HG03045 (cell line): ENCODE measurements at regions not wholly inside any gene's neighbourhood (a gene's known extent, or its start where the extent isn't known, plus 50 kb on each side); places are given as distances from the start of the nearest gene placed in this dataset.

ENCODE experiments used
- ATAC-seq: cut with Tn5 transposase; IDR thresholded peaks from one replicate; pipeline ENCODE4 v1.9.1; 2021; ENCODE audit warnings: mild to moderate bottlenecking, moderate library complexity; ENCODE audit not compliant: unreplicated experiment

DNA sequence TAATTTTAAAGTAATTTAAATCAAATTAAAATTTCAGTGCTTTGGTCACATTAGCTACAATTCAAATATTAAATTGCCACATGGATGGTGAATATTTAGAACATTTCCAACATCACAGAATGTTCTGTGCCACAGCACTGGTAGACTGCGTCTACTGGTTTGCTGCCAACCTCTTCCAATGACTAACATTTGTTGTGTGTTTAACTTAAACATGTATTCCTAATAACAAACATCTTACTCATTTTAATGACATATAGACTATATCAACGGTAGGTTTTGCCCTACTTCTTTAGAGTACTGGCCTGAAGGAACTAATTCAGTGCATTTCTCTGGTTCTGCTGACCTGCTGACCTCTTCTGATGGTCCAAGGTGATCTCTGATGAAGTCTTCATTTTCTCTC, 157.6 kb downstream of the DCK start:
- ATAC-seq: no peak

DNA sequence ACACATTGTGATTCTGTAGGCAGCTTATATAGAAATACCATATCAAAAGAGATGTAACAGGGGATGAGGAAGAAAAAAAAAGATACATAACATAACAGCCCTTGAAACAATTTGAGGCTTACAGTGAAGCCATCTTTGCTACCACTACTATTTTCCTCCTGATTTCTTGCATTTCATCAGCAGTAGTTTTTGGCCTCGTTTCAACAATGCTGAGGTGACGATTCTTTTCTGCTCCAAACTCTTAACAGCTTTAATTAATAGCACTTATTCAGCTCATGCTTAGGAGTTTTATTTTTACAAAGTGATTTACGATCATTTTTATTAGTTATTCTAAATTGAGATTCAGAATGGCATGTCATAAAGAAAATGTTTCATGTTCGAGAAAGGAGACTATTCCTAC, 163.2 kb downstream of the DCK start:
- no peak for ATAC-seq

DNA sequence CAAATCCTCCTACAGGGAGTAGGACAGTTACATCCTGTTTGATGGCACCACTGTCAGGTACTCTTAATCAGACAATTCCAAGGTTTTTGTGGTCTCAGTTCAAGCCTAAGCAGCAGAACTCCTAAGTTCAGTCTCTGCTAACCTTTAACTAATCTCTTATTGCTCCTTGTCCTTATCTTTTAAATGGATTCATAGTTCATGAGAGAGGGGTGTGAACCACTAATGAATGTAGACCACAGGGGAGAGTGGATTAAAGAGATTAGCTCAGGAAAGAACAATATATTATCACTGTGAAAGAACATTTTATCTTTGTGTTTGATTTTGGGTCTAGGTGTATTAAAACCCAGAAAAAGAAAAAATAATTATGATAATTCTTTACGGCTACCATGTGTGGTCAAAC, 168.9 kb downstream of the DCK start:
- no peak for ATAC-seq

DNA sequence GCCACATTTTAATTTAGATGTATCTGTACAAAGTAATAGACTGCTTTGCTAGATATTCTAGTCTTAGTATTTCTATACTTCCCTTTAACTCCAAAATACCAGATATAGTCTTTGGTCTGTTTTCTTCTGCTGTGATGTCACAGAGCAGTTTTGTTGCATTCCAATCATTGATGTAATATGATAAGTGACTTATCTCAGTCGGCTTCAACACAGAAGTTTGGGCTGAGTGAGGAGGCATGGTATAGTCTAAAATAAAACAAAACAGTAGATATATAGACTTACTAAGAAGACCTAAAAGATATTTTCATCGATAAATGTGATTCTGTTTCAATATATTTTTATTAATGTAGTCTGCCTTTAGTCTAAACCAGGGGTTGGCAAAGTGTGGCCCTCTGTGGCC, 169.9 kb downstream of the DCK start:
- ATAC-seq: no peak

DNA sequence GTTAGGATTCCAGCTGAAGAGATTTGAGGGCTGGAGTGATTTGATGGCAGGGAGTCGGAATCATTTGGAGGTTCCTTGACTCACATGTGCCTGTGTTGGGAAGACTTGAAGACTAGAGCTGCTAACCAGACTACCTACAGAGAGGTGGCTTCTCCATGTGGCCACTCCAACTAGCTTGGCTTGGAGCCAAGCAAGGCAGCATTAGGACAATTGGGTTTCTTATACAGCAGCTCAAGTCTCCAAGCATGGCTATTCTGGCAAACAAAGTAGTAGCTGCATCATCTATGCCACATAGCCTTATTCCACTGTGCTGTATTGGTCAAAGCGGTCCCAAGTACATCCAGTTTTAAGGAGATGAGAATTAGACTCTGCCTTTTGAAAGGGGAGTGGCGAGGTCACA, 171.7 kb upstream of the SLC4A4 start:
- no peak for ATAC-seq

DNA sequence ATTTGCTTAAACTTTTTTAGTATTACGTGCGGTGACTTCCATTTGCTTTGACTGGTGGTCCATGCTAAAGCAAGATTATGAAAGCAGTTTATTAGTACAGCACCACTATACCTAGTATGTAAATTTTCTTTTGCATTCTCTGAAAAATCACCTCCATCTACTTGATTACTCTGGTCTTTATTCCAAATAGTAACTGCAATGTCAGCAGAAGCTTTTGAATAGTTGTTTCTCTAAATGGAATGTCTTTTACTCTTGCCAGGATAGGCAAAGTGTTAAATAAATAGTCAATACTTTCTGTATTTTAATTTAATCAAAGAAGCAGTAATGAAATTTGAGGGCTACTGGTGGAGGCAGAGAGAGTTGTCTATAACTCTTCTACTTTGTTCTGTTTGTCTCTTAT, 167.2 kb upstream of the SLC4A4 start:
- no peak for ATAC-seq

DNA sequence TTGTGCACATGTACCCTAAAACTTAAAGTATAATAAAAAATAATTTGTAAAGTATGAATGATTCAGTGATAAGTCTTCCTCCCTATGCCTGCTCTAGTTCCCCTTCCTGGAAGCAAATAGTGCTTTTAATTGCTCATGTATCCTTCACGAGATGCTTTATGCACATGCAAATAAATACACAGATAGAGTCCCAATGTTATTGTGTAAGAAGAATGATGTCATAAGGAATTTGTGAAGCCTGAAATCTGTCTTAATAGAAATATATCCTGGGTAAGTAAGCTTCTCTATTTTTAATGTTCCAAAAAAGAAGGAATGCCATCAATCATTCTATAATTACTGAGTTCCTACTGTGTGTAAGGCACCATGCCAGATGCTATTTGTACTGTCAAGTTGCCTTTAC, 157.5 kb upstream of the SLC4A4 start:
- ATAC-seq: no peak

DNA sequence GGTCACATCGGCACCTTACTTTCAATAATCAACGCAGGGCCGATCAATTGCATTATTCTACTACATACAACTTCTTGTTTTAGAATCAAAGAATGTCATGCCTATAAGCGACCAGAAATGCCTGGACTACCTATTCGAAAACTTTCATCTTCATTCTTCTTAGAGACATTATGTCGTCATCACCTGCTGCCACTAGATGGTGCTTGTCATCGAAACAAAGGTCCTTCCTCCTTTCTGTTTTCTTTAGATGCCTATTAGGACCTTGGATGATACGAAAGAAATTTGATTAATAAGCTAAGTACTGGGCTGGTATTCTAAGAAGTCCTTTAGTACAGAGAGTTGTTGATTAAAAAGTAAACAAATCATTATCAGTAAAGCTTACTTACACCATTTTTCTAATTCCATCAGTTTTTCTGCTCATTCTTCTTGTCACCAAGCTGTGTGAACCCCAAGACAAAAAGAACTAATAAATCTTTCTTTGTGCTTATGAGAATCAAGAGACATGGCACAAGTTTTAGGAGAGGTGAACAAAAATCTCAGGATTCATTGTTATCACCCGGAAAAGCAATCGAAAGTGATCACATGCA, 154.5 kb upstream of the SLC4A4 start:
- peak; percentile 62 for ATAC-seq

DNA sequence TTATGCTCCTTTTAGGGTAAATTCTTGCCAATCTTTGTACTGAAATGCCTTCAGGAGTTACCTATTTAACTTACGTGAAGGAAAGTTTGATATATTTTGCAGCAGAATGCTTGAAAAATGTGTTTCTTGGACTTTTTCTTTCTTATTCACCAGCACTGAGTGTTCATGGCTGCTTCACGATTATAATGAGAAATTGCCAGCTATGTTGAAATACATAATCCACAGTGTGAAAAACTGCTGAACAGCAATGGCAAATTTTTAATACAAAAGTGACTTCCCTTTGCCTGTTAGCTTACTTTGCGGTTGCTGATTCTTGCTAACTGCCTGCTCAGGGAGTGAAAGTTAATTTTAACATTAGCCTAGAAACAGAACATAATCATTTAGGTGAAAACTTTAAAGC, 153.8 kb upstream of the SLC4A4 start:
- no peak for ATAC-seq

DNA sequence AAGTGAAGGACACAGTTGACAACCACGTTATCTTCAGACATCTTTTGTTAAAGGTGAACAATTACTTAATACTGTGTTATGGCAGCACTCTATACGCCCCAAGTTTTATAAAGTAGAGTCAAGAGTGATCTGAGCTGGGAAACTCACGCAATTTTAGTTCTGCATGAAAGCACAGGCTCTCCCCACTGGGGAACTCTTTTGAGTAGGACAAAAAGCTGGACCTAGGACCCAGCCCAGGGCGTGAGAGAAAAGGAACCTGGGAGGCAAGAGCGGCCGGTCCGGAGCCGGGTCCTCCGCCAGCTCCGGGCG, 152.6 kb upstream of the SLC4A4 start:
- ATAC-seq: no peak

DNA sequence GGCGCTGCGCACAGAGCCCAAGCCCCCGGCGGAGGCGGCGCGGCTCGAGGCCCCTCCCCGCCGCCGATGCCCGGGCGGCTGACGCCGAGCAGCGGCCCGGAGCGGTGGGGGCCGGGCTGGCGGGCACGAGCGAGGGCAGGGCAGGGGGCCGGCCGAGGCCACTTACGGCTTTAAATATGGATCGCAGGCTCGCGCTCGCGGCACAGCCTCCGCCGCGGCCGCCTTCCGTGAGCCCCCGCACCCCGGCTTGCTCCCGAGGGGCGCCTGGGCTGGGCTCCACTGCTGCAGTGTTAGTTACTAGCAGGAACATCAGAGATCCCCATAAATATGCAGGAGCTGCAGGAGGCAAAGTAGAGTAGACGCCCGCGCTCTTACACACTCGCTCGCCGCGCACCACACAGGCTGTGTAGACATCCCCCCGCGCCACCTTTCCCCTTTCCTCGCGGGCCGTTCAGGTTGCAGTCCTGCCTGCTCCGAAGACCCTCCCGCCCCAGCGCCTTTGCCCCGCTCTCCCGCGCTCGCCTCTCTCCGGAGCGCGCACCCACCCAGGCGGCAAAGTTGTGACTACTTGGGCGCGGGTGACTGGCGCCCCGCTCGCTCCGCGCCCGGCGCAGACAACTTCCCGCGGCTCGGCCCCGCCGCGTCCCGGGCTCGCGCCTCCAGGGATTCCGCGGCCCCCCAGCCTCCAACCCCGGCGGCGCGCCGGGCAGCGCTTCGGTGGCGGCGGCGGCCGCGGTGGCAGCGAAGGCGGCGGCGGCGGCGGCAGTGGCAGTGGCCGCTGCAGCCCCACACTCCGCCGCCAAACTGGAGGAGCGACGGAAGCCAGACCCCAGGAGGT, 152.0 kb upstream of the SLC4A4 start:
- no peak for ATAC-seq

DNA sequence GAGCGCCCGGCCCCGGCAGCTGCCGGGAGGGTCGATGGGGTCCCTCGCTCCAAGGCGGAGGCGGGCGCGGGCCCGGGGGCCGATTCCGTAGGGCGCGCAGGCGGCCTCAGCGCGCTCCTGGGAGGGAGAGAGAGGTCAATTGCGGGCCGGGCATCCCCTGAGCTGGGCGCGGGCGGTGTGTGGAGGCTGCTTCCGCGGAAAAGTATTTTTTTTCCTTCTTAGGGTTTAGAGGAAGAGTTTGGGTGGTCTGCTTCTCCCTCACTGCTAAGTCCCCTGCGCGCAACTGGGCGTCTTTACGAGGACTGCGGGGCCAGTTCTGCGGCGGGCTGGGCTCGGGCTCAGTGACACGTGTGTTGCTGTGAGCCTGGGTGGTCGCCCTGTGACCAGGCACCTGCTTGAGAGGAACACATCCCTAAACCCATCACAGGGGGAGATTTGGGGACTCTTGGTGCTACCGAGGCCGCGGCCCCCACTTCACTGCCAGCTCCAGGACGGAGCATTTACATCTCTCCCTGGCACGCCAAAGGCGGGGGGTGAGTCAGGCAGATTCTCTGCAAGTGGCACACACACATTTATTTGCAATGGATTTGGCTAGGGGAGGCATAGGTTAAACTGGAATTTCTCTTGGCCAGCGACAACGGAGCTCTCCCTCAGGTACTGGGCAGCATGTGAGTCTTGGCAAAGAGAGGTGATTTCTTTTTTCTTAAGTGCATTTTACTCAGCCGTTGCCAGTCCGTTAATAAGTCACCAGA, 151.2 kb upstream of the SLC4A4 start:
- no peak for ATAC-seq

DNA sequence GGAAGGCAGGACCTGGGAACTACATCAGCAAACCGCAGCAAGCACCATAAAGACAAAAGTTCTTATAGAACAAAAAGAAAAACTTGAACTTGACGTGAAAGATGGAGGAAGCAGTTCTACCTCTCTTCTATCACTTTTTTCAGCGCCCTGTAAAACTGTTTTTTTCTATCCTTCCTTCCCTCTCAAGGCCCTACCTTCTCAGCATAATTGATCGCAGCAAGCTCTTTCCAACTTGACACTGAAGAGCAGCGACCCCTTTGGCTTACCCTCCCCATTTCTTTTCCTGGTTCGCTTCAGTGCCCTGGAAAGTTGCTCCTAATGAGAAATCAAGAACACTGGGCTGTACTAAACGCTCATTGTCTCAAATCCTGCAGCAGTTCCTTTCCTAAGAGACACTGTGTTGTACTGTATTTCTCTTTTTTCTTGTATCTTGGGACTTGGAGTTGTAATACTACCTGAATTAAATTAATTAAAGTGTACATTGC, 150.6 kb upstream of the SLC4A4 start:
- ATAC-seq: no peak

DNA sequence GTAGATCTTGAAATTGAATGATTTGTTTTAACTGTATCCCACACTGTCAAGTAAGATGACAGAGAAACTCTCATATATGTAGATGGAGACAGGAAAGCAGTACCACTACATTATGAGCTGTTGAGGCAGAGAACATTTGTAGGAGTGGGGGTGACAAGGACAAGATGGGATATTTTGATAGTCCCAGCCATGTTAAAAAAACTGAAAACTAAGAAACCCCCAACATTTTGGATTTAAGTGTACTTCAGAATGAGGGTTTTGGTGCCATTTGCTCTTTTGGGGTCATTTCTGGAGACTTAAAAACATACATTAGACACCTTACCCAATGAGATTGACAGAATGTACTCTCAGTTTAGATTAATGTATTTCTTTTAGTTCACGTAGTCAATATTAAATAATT, 149.9 kb upstream of the SLC4A4 start:
- ATAC-seq: no peak

DNA sequence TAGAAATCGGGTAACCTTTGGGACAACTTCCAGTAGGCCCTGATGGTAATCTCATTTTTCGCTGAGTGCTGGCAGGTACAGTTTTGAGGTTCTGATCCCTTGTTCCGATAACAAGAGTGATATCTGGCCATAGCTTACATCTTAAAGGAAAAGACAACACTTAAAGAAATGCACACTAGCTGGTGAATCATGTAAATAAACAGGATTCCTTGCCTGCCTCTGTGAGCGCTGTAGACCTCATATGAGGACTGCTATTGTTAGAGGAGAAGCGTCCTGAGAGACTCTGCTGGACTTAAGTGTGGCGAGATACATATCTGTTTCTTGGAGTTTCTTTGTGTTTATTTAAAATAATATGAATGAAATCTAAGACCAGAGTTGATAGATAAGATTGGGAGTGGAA, 149.3 kb upstream of the SLC4A4 start:
- no peak for ATAC-seq

DNA sequence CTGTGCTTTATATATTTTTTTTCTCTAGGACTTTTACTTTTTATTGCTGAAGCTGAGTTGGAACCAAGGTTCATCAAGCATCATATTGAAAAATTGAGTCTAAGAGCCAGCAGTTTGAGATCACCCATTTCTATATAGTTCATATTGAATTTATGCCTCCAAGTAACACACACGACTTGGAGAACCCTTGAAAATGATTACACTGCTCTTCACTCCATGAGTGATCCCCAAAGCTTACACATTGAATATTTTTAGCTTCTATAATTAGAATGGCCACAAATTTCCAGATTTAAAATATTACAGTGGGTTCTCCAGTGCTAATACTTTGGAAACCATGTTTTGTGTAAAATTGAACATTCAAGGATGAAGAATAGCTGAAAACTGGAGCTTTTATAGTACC, 144.4 kb upstream of the SLC4A4 start:
- no peak for ATAC-seq

DNA sequence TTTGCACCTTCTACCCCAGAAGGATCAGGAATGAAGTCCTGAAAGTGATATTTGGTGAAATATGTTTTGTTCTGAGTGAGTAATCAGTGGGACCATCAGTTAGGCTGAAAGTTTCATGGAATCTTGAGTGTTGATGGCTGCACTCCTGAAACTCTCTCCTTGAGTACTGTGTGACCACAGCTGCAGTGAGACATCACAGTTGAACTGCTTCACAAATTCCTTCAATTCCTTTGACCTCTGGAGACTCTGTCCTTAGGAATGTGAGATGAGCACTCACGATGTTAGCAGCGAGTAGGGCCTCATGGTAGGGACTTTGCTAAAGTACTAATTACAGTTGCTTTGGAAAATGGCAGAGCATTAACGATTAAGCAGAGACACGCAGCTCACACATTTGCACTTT, 142.9 kb upstream of the SLC4A4 start:
- ATAC-seq: no peak

DNA sequence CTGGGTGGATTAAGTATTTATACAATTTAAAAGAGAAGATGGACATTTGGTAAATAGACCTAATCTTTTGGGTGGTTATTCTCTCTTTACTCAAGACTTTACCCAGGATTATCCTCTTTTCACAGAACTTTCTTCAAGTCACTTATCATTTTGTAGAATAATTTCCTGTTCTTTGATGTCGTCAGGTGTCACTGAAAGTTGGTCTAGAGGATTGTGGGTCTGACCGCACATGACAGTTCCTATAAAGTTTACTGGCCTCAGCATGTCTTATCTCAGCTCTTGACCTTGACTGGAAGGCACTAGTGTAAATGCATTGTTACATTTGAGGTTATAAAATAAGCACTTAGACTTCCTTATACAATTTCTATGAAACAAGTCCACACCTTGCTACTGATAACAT, 139.9 kb upstream of the SLC4A4 start:
- no peak for ATAC-seq

DNA sequence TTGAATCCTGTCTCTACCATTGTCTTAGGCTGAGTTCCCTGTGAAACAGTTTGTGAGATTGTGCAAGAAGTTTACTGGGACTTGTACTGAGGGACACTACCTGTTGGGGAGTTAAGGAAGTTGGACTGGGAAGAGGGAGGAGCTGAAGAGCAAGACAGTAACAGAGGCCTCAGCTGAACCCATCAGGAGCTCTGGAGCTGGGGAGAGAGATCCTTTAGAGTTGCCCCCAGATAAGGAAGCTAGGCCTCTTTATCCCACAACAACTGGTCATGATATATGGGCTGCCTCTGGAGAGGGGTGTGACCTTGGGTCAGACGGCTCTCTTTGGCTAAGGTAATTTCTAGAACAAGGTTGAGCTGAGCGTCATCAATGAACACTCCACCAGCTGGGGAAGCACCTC, 137.8 kb upstream of the SLC4A4 start:
- no peak for ATAC-seq

DNA sequence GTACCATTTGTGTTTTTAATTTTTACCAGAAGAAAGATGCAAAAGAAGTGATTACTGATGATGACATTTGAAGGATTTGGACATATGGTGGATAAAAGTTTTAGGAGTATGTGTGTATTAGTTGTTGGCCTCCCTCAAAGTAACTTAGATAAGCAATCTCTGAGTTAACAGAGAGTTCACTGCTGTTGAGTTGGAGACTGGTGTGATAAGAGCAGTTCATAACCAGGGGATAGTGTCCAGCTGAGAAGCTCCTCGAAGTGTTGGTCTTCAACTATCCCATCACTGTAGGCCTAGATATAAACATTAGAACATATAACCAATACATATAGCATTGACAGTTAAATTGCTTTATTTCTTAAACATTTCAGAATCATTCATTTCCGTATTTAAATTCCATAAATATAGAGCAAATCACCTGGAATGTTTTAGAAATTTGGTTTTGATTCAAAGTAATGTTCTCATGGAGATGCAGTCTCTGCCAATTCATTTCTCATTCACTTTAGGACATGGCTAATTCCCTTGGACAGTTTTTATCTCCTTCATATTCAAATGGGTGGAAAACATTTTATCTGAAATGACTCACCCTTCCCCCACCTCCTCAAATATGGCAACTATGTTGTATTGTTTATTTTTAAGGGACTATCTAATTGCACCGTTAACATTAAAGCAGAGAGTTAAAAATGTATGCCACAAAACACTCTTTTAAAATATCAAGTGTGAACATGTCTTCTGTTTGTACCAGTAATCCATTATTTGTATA, 136.8 kb upstream of the SLC4A4 start:
- no peak for ATAC-seq

DNA sequence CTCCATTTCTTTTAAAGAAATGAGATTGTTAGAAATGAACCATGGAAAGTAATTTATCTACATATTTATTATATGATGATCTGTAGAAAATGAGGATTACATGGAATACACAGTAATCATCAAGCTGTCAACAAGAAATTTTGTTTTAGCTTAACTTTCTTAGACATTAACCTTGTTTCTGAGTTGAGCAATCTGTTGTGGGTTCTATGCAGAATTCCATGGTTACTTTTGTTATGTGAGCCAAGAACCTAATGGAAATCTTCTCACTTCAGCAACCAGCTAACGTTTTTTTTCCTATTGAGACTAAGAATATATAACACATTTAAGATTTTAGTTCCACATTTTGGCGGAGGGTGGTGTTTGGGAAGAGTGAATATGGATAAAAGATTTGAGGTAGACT, 136.1 kb upstream of the SLC4A4 start:
- no peak for ATAC-seq
